ENCODE measurements at regions not wholly inside any gene's neighbourhood (a gene's known extent, or its start where the extent isn't known, plus 50 kb on each side); places are given as distances from the start of the nearest gene placed in this dataset.

DNA sequence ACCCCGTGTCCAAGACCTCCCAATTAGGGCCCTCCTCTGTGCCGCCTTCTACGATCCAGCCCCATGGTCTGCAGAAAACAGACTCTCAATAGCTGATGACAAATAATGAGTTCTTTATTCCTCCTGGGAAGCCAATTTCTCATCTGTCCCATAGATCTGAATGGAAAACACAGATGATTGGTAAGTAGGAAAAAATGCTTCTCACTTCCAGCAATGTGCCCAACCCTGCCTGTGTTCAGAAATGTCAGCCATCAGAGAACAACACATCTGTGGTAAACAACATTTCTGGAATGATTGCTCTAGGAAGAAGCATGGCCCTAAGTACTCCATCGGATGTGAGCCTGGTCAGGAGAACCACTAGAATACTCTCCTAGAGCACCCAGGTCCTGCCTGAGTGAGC lies 240.5 kb upstream of the HES1 start:
- no peaks in the 10 kb centered on the region for H3K36me3 ChIP-seq
- H3K27me3 ChIP-seq = no peaks in the 10 kb centered on the region
- no peaks in the 10 kb centered on the region for H3K4me1 ChIP-seq
- intact Hi-C loops (cut with DNase I; ENCODE audit: low total_unique reads) = no loop called here
- DNase-seq (ENCODE audit: low spot score in 2 of 2) = no peak
- no peak overlapping the region for H3K27ac ChIP-seq
- no peak overlapping the region for H3K4me3 ChIP-seq
- no peak for TF ChIP-seq POLR2AphosphoS5 (IDR thresholded peaks at IDR 0.05)
- no peak for TF ChIP-seq POLR2A (IDR thresholded peaks at IDR 0.05)
- no peak for TF ChIP-seq CTCF (IDR thresholded peaks at IDR 0.05)
- H3K9me3 ChIP-seq = no peaks in the 10 kb centered on the region

- Histone ChIP-seq H3K27me3 (no peaks in the 10 kb centered on the region), H3K4me3 (no peak overlapping the region), H3K4me1 (no peaks in the 10 kb centered on the region), H3K27ac (no peak overlapping the region), H3K36me3 (no peaks in the 10 kb centered on the region), H3K9me3 (no peaks in the 10 kb centered on the region)
- peak in 1 of 2 donors; percentile 28 for DNase-seq (ENCODE audit: low spot score in 2 of 2)
- intact Hi-C loops (cut with DNase I; ENCODE audit: low total_unique reads) = no loop called here
- TF ChIP-seq CTCF (IDR thresholded peaks at IDR 0.05) (no peak), POLR2A (IDR thresholded peaks at IDR 0.05) (no peak), POLR2AphosphoS5 (IDR thresholded peaks at IDR 0.05) (no peak)
Measured at GRCh38 chr3:193896419-193896818, 239.5 kb upstream of the HES1 start.

DNA sequence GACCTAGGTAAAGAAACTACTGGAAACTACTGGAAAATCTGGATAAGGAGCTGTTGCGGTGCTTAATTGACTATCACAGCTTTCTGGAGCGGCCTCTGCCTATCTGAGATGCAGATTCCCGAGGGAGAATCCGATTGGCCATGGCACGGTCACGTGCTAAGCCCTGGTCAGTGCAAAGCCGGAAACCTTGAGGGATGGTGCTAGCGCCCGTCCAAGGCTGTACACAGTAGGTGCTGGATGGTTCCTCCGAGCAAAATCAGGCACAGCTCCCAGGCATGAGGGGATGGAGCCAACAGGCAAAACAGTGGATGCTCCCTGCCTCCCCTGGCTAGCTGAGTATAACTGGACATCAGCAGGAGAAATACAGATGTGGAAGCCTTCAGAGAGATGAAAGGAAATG lies 238.7 kb upstream of the HES1 start:
- Histone ChIP-seq H3K4me1 (no peaks in the 10 kb centered on the region), H3K27me3 (no peaks in the 10 kb centered on the region), H3K36me3 (no peaks in the 10 kb centered on the region), H3K27ac (peak overlapping the region in 1 of 2 donors; percentile 5), H3K4me3 (peak overlapping the region in 1 of 3 donors; percentile 44), H3K9me3 (no peaks in the 10 kb centered on the region)
- no peak for TF ChIP-seq CTCF (IDR thresholded peaks at IDR 0.05)
- no peak for TF ChIP-seq POLR2AphosphoS5 (IDR thresholded peaks at IDR 0.05)
- no peak for TF ChIP-seq POLR2A (IDR thresholded peaks at IDR 0.05)
- intact Hi-C loops (cut with DNase I; ENCODE audit: low total_unique reads) = no loop called here
- no peak for DNase-seq (ENCODE audit: low spot score in 2 of 2)

- TF ChIP-seq POLR2AphosphoS5 (IDR thresholded peaks at IDR 0.05) = no peak
- TF ChIP-seq CTCF (IDR thresholded peaks at IDR 0.05) = no peak
- TF ChIP-seq POLR2A (IDR thresholded peaks at IDR 0.05) = no peak
- Histone ChIP-seq H3K36me3 (no peaks in the 10 kb centered on the region), H3K4me3 (peak overlapping the region in 1 of 3 donors; percentile 44), H3K9me3 (no peaks in the 10 kb centered on the region), H3K4me1 (no peaks in the 10 kb centered on the region), H3K27me3 (no peaks in the 10 kb centered on the region), H3K27ac (peak overlapping the region in 1 of 2 donors; percentile 5)
- DNase-seq (ENCODE audit: low spot score in 2 of 2) = no peak
- intact Hi-C loops (cut with DNase I; ENCODE audit: low total_unique reads) = no loop called here
Measured at GRCh38 chr3:193897731-193898180, 238.2 kb upstream of the HES1 start.

GRCh38 chr3:193899001-193899400 lies 236.9 kb upstream of the HES1 start:
- no peak for TF ChIP-seq POLR2AphosphoS5 (IDR thresholded peaks at IDR 0.05)
- TF ChIP-seq CTCF (IDR thresholded peaks at IDR 0.05) = no peak
- no peak for TF ChIP-seq POLR2A (IDR thresholded peaks at IDR 0.05)
- H3K27me3 ChIP-seq = no peaks in the 10 kb centered on the region
- no peak overlapping the region for H3K27ac ChIP-seq
- no peaks in the 10 kb centered on the region for H3K4me1 ChIP-seq
- intact Hi-C loops (cut with DNase I; ENCODE audit: low total_unique reads) = no loop called here
- no peaks in the 10 kb centered on the region for H3K9me3 ChIP-seq
- H3K4me3 ChIP-seq = no peak overlapping the region
- no peak for DNase-seq (ENCODE audit: low spot score in 2 of 2)
- H3K36me3 ChIP-seq = no peaks in the 10 kb centered on the region
